ENCODE measurements at regions not wholly inside any gene's neighbourhood (a gene's known extent, or its start where the extent isn't known, plus 50 kb on each side); places are given as distances from the start of the nearest gene placed in this dataset.

GRCh38 chr4:148770848-148771247 lies 328.6 kb upstream of the NR3C2 start:
- Histone ChIP-seq H3K9me3 (no peaks in the 10 kb centered on the region), H3K4me1 (no peaks in the 10 kb centered on the region), H3K27ac (no peak overlapping the region), H3K4me3 (no peak overlapping the region), H3K4me2 (no peak overlapping the region)
- ChIA-PET CTCF (no interaction called here), POLR2A (no interaction called here)
- ATAC-seq, result no peak
- no peak for FAIRE-seq
- TF ChIP-seq ELK1 (IDR thresholded peaks at IDR 0.05; ENCODE audit: low read depth, low read length) (no peak), ZSCAN20 (CRISPR knock-in tag; IDR thresholded peaks at IDR 0.05) (no peak), E2F6 (IDR thresholded peaks at IDR 0.05; ENCODE audit: borderline replicate concordance, low read depth) (no peak), NR3C1 (IDR thresholded peaks at IDR 0.05) (no peak), FOSL2 (IDR thresholded peaks at IDR 0.05) (no peak), FOSL2 (CRISPR knock-in tag; IDR thresholded peaks at IDR 0.05) (no peak), EHF (CRISPR knock-in tag; IDR thresholded peaks at IDR 0.05) (no peak), RNF2 (IDR thresholded peaks at IDR 0.05; ENCODE audit: borderline replicate concordance, low read depth) (no peak), MYC (IDR thresholded peaks at IDR 0.05; ENCODE audit: borderline replicate concordance, low read length) (no peak), GATA3 (IDR thresholded peaks at IDR 0.05; ENCODE audit: borderline replicate concordance) (no peak)
- DNase-seq (ENCODE audit: low read depth in 1 of 2, low spot score in 1 of 2), result no peak

GRCh38 chr4:148770377-148770776 lies 328.2 kb upstream of the NR3C2 start:
- no peak for TF ChIP-seq FOXS1 (CRISPR knock-in tag; IDR thresholded peaks at IDR 0.05)
- no peak for TF ChIP-seq EHF (CRISPR knock-in tag; IDR thresholded peaks at IDR 0.05)
- TF ChIP-seq HOXA7 (CRISPR knock-in tag; IDR thresholded peaks at IDR 0.05), result no peak
- no peak for TF ChIP-seq CEBPB (IDR thresholded peaks at IDR 0.05)
- TF ChIP-seq HOXB5 (CRISPR knock-in tag; IDR thresholded peaks at IDR 0.05), result no peak
- TF ChIP-seq HDAC2 (IDR thresholded peaks at IDR 0.05), result no peak
- TF ChIP-seq NPAS2 (CRISPR knock-in tag; IDR thresholded peaks at IDR 0.05; ENCODE audit: borderline replicate concordance), result no peak
- no peak for TF ChIP-seq ESRRA (IDR thresholded peaks at IDR 0.05; ENCODE audit: borderline replicate concordance, low read length)
- no peak for TF ChIP-seq TP53 (CRISPR knock-in tag; IDR thresholded peaks at IDR 0.05)
- TF ChIP-seq CHD2 (IDR thresholded peaks at IDR 0.05; ENCODE audit: low read length, partially characterized antibody), result no peak
- TF ChIP-seq ELK1 (IDR thresholded peaks at IDR 0.05; ENCODE audit: low read depth, low read length), result no peak
- TF ChIP-seq RNF2 (IDR thresholded peaks at IDR 0.05; ENCODE audit: borderline replicate concordance, low read depth), result no peak
- no peak for TF ChIP-seq HEYL (CRISPR knock-in tag; IDR thresholded peaks at IDR 0.05)
- TF ChIP-seq E2F6 (IDR thresholded peaks at IDR 0.05; ENCODE audit: borderline replicate concordance, low read depth), result no peak
- no peak for TF ChIP-seq GATA3 (IDR thresholded peaks at IDR 0.05; ENCODE audit: borderline replicate concordance)
- TF ChIP-seq BHLHE40 (IDR thresholded peaks at IDR 0.05; ENCODE audit: low read depth, low read length), result no peak
- TF ChIP-seq MAX (IDR thresholded peaks at IDR 0.05), result no peak
- TF ChIP-seq REST (IDR thresholded peaks at IDR 0.05), result no peak
- TF ChIP-seq TFCP2L1 (CRISPR knock-in tag; IDR thresholded peaks at IDR 0.05), result no peak
- ChIA-PET CTCF (no interaction called here), POLR2A (no interaction called here)
- no peak for ATAC-seq
- no peak for FAIRE-seq
- Histone ChIP-seq H3K4me2 (no peak overlapping the region), H3K4me3 (no peak overlapping the region), H3K9me3 (no peaks in the 10 kb centered on the region), H3K27ac (no peak overlapping the region), H3K4me1 (no peaks in the 10 kb centered on the region)
- no peak for DNase-seq (ENCODE audit: low read depth in 1 of 2, low spot score in 1 of 2)
